HL-60 (cell line): ENCODE measurements at regions not wholly inside any gene's neighbourhood (a gene's known extent, or its start where the extent isn't known, plus 50 kb on each side); places are given as distances from the start of the nearest gene placed in this dataset.

ENCODE experiments used
- DNase-seq, 2 experiments: peaks; one replicate each; pipeline ENCODE4 v3.0.0-alpha.2; 2010 to 2020; ENCODE audit warnings: low read depth in 1 of 2, low spot score in 1 of 2
- H3K27ac ChIP-seq: fragments of 250-450 bp; sonication (Bioruptor Pico); replicated peaks from 2 replicates; pipeline ENCODE4 v1.5.1; 2020; ENCODE audit warnings: mild to moderate bottlenecking, moderate library complexity
- H3K27me3 ChIP-seq: fragments of 250-450 bp; sonication (Bioruptor Pico); 2 replicates; pipeline ENCODE4 v1.5.1; 2021; ENCODE audit warnings: mild to moderate bottlenecking, moderate library complexity; ENCODE audit not compliant: insufficient read depth, poor library complexity, severe bottlenecking
- H3K4me3 ChIP-seq: replicated peaks from 2 replicates; pipeline ENCODE4 v1.5.1; 2011; ENCODE audit warnings: mild to moderate bottlenecking, control low read depth, low read length; ENCODE audit not compliant: insufficient read depth
- CTCF ChIP-seq: IDR thresholded peaks from one replicate; pipeline ENCODE4 v1.5.1; 2011; ENCODE audit warnings: low read length, control low read depth, inconsistent platforms; ENCODE audit not compliant: insufficient read depth
- GABPA ChIP-seq: IDR thresholded peaks from 2 replicates; pipeline ENCODE4 v1.6.1; 2012; ENCODE audit warnings: low read depth
- POLR2AphosphoS5 ChIP-seq: IDR thresholded peaks from 2 replicates; pipeline ENCODE4 v1.6.1; 2012; ENCODE audit warnings: low read depth
- REST ChIP-seq: IDR thresholded peaks from 2 replicates; pipeline ENCODE4 v1.6.1; 2012; ENCODE audit warnings: low read depth; ENCODE audit not compliant: insufficient replicate concordance
- SPI1 ChIP-seq: IDR thresholded peaks from 2 replicates; pipeline ENCODE4 v1.6.1; 2012; ENCODE audit warnings: low read depth, mild to moderate bottlenecking, borderline replicate concordance

- no peak for DNase-seq
Observed at GRCh38 chr7:136399385-136399784, 422.2 kb upstream of the MTPN start.

GRCh38 chr7:136392856-136393255 is 415.7 kb upstream of the MTPN start:
- no peak for DNase-seq
- Histone ChIP-seq H3K27ac (no peak overlapping the region), H3K4me3 (no peak overlapping the region), H3K27me3 (no peaks in the 10 kb centered on the region)
- TF ChIP-seq CTCF, result no peak
- no peak for TF ChIP-seq GABPA
- TF ChIP-seq SPI1, result no peak
- TF ChIP-seq POLR2AphosphoS5, result no peak
- no peak for TF ChIP-seq REST

More at GRCh38 chr7:136399385-136399784, 422.2 kb upstream of the MTPN start:
- Histone ChIP-seq H3K27me3 (no peaks in the 10 kb centered on the region), H3K4me3 (no peak overlapping the region), H3K27ac (no peak overlapping the region)
- TF ChIP-seq GABPA, result no peak
- TF ChIP-seq REST, result no peak
- no peak for TF ChIP-seq POLR2AphosphoS5
- TF ChIP-seq SPI1, result no peak
- no peak for TF ChIP-seq CTCF

GRCh38 chr7:136391371-136391770 is 414.2 kb upstream of the MTPN start:
- no peak overlapping the region for H3K4me3 ChIP-seq
- TF ChIP-seq SPI1, result no peak
- TF ChIP-seq REST, result no peak
- no peak for TF ChIP-seq CTCF
- no peak for TF ChIP-seq POLR2AphosphoS5
- TF ChIP-seq GABPA, result no peak
- no peak overlapping the region for H3K27ac ChIP-seq
- H3K27me3 ChIP-seq, result no peaks in the 10 kb centered on the region
- no peak for DNase-seq
